ENCODE measurements at regions not wholly inside any gene's neighbourhood (a gene's known extent, or its start where the extent isn't known, plus 50 kb on each side); places are given as distances from the start of the nearest gene placed in this dataset.

DNA sequence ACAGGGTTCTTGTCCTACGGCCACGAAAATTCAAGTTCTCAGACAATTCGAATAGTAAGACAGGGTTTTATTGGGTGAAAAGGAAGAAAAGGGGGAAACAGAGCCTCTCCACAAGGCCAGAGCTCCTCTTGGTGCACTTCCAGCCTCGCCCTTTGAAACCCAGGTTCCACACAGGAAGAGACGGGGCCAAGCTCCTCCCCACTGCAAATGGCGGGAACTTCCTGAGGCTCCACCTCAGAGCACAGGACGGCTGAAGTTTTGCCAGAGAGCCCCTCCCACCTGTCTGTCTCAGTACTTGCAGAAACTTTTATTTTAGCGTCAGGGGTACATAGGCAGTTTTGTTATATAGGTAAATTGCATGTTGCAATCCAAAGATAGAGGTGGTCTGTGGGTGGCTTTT lies 165.7 kb upstream of the CDH8 start:
- TF ChIP-seq, protein P1, sequence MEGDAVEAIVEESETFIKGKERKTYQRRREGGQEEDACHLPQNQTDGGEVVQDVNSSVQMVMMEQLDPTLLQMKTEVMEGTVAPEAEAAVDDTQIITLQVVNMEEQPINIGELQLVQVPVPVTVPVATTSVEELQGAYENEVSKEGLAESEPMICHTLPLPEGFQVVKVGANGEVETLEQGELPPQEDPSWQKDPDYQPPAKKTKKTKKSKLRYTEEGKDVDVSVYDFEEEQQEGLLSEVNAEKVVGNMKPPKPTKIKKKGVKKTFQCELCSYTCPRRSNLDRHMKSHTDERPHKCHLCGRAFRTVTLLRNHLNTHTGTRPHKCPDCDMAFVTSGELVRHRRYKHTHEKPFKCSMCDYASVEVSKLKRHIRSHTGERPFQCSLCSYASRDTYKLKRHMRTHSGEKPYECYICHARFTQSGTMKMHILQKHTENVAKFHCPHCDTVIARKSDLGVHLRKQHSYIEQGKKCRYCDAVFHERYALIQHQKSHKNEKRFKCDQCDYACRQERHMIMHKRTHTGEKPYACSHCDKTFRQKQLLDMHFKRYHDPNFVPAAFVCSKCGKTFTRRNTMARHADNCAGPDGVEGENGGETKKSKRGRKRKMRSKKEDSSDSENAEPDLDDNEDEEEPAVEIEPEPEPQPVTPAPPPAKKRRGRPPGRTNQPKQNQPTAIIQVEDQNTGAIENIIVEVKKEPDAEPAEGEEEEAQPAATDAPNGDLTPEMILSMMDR (IDR thresholded peaks at IDR 0.05): no peak

DNA sequence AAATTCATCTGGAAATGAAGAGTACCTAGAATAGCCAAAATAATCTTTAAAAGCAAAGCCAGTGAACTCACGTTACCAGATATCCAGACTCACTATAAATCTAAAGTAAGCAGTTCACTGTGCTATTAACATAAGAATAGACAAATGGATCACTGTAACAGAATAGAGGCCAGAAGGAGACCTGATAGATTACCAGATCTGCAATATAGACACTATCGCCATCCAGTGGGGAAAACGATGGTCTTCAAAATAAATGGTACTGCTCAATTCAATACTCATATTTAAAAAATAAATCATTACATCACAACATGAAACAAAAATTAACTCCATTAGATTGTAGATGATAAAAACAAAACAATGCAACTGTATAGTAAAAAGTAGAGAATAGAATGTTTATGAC lies 158.6 kb upstream of the CDH8 start:
- TF ChIP-seq, protein P1 (IDR thresholded peaks at IDR 0.05): no peak; the same call in 1 of the 2 replicates

DNA sequence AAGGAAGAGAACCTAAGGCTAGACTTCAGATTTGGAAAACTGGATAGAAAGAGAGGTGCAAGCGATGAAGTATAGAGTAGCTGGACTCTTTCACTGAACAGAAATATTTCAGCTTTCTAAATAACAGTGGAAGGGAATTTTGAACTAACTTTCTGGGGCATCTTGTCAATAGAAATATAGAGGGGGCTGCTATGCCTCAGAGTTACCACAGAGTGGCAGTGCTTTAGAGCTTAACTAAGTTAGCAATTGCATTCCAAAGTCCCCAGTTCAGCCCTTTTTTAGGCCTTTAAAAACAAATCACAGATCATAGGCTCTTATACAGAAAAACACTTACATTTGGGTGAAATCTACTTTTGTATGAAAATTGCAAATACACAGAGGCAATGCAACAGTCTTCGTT lies 154.2 kb upstream of the CDH8 start:
- TF ChIP-seq, protein P1 (IDR thresholded peaks at IDR 0.05): peak; percentile 38

DNA sequence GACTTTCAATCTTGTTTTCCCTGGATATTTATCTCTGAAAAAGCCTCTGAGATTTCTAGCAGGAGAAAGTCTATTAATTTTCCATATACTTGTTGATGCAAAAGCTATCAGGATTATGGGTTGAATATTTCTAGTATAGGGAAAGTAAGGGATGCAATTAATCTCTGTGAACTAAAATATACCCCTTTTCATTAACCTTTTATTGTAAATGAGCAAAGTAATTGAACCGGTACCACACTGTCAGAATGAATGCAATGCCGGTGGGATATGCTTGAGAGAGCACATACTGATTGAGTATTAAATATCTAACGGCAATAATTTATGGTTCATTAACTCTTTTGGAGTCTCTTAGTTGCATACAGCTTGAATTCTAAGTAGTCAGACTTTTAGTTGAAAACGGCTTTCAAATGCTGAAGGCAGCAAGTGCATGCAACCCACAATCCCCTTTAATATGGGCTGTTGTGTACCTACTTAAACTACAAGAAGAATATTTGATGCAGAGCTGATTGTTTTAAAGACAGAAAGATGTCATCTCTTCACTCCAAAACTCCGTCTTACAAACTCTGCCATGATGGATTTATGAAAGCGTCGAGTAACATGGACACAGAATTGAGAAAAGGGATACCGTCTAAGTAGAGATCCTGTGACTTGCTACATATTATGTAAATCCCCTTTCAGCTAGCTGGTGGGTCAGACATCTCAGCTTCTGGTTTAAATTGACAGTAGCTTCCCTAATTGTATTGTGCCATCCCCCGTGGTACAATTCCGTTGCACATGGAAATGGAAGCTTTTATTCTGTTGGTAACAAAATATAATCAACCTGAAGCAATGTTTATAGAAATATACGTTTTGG lies 141.3 kb upstream of the CDH8 start:
- TF ChIP-seq, protein P1 (IDR thresholded peaks at IDR 0.05): no peak

DNA sequence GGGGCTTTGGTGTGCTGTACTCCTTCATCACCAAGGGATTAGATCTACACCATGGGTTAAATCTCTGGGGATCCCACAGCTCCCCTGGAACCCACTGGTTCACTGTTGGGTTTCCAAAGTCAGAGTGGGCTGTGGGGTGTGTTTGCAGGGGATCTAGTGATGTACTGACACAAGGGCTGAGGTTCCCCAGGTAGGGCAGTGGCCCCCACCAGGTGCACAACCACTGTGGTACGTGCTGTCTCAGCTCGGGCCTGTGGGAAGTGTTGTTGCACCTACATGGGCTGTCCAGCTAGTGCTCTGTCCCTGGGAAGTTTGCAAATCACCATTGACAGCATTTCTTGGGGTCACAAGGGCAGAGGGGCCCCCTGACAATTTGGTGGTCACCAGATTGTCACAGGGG lies 134.4 kb upstream of the CDH8 start:
- TF ChIP-seq, protein P1 (IDR thresholded peaks at IDR 0.05): no peak

DNA sequence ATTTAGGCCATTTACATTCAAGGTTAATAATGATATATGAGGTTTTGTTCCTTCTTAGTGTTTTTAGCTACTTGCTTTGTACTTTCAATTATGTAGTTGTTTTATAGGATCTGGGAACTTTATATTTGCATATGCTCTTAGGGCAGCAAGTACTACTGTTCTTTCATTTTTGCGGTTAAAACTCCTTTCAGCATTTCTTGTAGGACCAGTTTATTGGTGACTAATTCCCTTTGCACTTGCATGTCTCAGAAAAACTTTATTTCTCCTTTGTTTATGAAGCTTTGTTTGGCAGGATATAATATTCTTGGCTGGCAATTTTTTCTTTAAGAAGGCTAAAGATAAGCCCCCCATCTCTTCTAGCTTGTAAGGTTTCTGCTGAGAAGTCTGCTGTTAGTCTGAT lies 131.3 kb upstream of the CDH8 start:
- TF ChIP-seq, protein P1 (IDR thresholded peaks at IDR 0.05): no peak

DNA sequence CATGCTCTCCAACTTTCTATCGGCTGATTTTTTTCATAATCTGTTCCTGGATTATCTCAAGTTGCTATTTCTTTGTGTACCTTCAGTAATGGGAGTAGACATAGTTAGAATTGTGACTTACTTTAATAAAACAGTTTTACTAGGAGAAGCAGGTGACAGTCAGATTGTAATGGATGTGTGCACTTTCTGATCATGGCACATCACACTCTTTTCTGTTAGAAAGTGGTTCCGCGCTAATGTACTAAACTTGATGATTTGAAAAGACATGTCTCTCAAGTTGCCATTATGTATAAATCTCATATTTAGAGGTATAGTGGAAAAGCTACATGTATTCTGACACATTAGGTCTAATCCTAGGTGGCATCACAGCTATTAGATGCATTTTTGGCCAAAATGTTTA lies 121.3 kb upstream of the CDH8 start:
- TF ChIP-seq, protein P1 (IDR thresholded peaks at IDR 0.05): no peak
